CD4-positive, alpha-beta T cell treated with Interleukin-1 beta for 1 hour (primary cell): ENCODE measurements at regions not wholly inside any gene's neighbourhood (a gene's known extent, or its start where the extent isn't known, plus 50 kb on each side); places are given as distances from the start of the nearest gene placed in this dataset.

Experiments used
- DNase-seq, 2 donors: peaks; one replicate each; pipeline ENCODE4 v3.0.0-alpha.2; 2020 to 2022

- DNase-seq = no peak
Observed at GRCh38 chr14:104358528-104359300, 220.3 kb downstream of the KIF26A start.

- DNase-seq = no peak
Observed at GRCh38 chr14:104359301-104359968, 220.1 kb upstream of the C14orf180 start.

- DNase-seq = no peak
Observed at GRCh38 chr14:104359969-104360442, 219.6 kb upstream of the C14orf180 start.

GRCh38 chr14:104360501-104360900 is 219.1 kb upstream of the C14orf180 start:
- no peak for DNase-seq

GRCh38 chr14:104361101-104361591 is 218.4 kb upstream of the C14orf180 start:
- no peak for DNase-seq

- DNase-seq = no peak
Observed at GRCh38 chr14:104361921-104362681, 217.5 kb upstream of the C14orf180 start.

GRCh38 chr14:104362761-104363605 is 216.6 kb upstream of the C14orf180 start:
- no peak for DNase-seq

GRCh38 chr14:104363891-104364760 is 215.4 kb upstream of the C14orf180 start:
- DNase-seq = no peak

- DNase-seq = no peak
Observed at GRCh38 chr14:104364830-104365229, 214.7 kb upstream of the C14orf180 start.

- DNase-seq = no peak
Observed at GRCh38 chr14:104366931-104367865, 212.4 kb upstream of the C14orf180 start.

GRCh38 chr14:104367866-104368750 is 211.5 kb upstream of the C14orf180 start:
- DNase-seq = no peak

- no peak for DNase-seq
Observed at GRCh38 chr14:104368751-104369100, 210.8 kb upstream of the C14orf180 start.

GRCh38 chr14:104369208-104369607 is 210.4 kb upstream of the C14orf180 start:
- no peak for DNase-seq

- DNase-seq = no peak
Observed at GRCh38 chr14:104370256-104370870, 209.2 kb upstream of the C14orf180 start.

- no peak for DNase-seq
Observed at GRCh38 chr14:104371031-104371430, 208.5 kb upstream of the C14orf180 start.

- DNase-seq = no peak
Observed at GRCh38 chr14:104371917-104372316, 207.6 kb upstream of the C14orf180 start.

GRCh38 chr14:104372390-104373054 is 207.0 kb upstream of the C14orf180 start:
- DNase-seq = no peak
